ENCODE measurements at regions not wholly inside any gene's neighbourhood (a gene's known extent, or its start where the extent isn't known, plus 50 kb on each side); places are given as distances from the start of the nearest gene placed in this dataset.

DNA sequence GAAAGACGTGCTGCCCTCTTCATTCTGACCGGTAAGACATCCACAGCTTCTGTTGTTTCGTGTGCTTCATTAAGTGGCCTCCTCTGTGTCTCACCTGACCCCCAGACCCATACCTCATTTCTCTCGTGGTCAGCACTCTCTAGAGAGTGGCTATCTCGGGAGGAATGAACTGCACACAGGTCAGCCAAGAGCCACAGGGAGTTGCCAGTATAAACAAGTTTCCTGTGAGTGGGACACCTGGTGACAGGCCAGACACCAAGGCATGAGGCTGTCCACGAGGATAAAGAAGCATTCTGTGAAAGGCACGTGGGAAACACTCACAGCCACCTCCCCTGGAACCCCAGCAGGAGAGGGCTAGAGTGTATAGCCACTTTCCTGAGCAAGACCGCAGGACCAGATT is 115.8 kb downstream of the NUFIP1 start:
- TF ChIP-seq, protein P1, sequence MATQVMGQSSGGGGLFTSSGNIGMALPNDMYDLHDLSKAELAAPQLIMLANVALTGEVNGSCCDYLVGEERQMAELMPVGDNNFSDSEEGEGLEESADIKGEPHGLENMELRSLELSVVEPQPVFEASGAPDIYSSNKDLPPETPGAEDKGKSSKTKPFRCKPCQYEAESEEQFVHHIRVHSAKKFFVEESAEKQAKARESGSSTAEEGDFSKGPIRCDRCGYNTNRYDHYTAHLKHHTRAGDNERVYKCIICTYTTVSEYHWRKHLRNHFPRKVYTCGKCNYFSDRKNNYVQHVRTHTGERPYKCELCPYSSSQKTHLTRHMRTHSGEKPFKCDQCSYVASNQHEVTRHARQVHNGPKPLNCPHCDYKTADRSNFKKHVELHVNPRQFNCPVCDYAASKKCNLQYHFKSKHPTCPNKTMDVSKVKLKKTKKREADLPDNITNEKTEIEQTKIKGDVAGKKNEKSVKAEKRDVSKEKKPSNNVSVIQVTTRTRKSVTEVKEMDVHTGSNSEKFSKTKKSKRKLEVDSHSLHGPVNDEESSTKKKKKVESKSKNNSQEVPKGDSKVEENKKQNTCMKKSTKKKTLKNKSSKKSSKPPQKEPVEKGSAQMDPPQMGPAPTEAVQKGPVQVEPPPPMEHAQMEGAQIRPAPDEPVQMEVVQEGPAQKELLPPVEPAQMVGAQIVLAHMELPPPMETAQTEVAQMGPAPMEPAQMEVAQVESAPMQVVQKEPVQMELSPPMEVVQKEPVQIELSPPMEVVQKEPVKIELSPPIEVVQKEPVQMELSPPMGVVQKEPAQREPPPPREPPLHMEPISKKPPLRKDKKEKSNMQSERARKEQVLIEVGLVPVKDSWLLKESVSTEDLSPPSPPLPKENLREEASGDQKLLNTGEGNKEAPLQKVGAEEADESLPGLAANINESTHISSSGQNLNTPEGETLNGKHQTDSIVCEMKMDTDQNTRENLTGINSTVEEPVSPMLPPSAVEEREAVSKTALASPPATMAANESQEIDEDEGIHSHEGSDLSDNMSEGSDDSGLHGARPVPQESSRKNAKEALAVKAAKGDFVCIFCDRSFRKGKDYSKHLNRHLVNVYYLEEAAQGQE (IDR thresholded peaks at IDR 0.05), result no peak
- TF ChIP-seq, protein P2, sequence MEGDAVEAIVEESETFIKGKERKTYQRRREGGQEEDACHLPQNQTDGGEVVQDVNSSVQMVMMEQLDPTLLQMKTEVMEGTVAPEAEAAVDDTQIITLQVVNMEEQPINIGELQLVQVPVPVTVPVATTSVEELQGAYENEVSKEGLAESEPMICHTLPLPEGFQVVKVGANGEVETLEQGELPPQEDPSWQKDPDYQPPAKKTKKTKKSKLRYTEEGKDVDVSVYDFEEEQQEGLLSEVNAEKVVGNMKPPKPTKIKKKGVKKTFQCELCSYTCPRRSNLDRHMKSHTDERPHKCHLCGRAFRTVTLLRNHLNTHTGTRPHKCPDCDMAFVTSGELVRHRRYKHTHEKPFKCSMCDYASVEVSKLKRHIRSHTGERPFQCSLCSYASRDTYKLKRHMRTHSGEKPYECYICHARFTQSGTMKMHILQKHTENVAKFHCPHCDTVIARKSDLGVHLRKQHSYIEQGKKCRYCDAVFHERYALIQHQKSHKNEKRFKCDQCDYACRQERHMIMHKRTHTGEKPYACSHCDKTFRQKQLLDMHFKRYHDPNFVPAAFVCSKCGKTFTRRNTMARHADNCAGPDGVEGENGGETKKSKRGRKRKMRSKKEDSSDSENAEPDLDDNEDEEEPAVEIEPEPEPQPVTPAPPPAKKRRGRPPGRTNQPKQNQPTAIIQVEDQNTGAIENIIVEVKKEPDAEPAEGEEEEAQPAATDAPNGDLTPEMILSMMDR (IDR thresholded peaks at IDR 0.05; ENCODE audit: low read depth, low read length, missing input control), result no peak
- no peak for TF ChIP-seq YY1 (IDR thresholded peaks at IDR 0.05)
- no peak for TF ChIP-seq RAD21 (IDR thresholded peaks at IDR 0.05)
- TF ChIP-seq JUND (IDR thresholded peaks at IDR 0.05), result no peak
- TF ChIP-seq, protein P3, sequence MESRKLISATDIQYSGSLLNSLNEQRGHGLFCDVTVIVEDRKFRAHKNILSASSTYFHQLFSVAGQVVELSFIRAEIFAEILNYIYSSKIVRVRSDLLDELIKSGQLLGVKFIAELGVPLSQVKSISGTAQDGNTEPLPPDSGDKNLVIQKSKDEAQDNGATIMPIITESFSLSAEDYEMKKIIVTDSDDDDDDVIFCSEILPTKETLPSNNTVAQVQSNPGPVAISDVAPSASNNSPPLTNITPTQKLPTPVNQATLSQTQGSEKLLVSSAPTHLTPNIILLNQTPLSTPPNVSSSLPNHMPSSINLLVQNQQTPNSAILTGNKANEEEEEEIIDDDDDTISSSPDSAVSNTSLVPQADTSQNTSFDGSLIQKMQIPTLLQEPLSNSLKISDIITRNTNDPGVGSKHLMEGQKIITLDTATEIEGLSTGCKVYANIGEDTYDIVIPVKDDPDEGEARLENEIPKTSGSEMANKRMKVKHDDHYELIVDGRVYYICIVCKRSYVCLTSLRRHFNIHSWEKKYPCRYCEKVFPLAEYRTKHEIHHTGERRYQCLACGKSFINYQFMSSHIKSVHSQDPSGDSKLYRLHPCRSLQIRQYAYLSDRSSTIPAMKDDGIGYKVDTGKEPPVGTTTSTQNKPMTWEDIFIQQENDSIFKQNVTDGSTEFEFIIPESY (IDR thresholded peaks at IDR 0.05), result no peak
- TF ChIP-seq, protein P4, sequence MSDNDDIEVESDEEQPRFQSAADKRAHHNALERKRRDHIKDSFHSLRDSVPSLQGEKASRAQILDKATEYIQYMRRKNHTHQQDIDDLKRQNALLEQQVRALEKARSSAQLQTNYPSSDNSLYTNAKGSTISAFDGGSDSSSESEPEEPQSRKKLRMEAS (IDR thresholded peaks at IDR 0.05), result no peak
- no peak for TF ChIP-seq GABPA (IDR thresholded peaks at IDR 0.05 in 1 of 2, conservative IDR thresholded peaks at IDR 0.05 in 1 of 2)
- no peak for TF ChIP-seq EGR1 (IDR thresholded peaks at IDR 0.05; ENCODE audit: low read depth in 2 of 2)
- TF ChIP-seq, protein P5, sequence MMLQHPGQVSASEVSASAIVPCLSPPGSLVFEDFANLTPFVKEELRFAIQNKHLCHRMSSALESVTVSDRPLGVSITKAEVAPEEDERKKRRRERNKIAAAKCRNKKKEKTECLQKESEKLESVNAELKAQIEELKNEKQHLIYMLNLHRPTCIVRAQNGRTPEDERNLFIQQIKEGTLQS (IDR thresholded peaks at IDR 0.05), result no peak
- no peak for TF ChIP-seq FOXA1 (IDR thresholded peaks at IDR 0.05)
- no peak for TF ChIP-seq HNF4A (conservative IDR thresholded peaks at IDR 0.05)
- no peak for TF ChIP-seq SP1 (IDR thresholded peaks at IDR 0.05)
- TF ChIP-seq TAF1 (conservative IDR thresholded peaks at IDR 0.05), result no peak

Data from liver (tissue), 3 donors.